Stimulated activated CD4-positive, alpha-beta T cell treated with anti-CD3 and anti-CD28 coated beads, Interleukin-15, amount 100 ng/mL, for 1 hour (primary cell): ENCODE measurements at regions not wholly inside any gene's neighbourhood (a gene's known extent, or its start where the extent isn't known, plus 50 kb on each side); places are given as distances from the start of the nearest gene placed in this dataset.

Source experiments
- DNase-seq, 2 donors: peaks; one replicate each; pipeline ENCODE4 v3.0.0-alpha.2; 2020; ENCODE audit warnings: low read depth in 1 of 2, low spot score in 1 of 2

- DNase-seq, result no peak
Measured at GRCh38 chr13:40186626-40187323, 479.7 kb downstream of the FOXO1 start.

GRCh38 chr13:40187324-40187795, 479.1 kb downstream of the FOXO1 start:
- peak in 1 of 2 donors; percentile 43 for DNase-seq

DNA sequence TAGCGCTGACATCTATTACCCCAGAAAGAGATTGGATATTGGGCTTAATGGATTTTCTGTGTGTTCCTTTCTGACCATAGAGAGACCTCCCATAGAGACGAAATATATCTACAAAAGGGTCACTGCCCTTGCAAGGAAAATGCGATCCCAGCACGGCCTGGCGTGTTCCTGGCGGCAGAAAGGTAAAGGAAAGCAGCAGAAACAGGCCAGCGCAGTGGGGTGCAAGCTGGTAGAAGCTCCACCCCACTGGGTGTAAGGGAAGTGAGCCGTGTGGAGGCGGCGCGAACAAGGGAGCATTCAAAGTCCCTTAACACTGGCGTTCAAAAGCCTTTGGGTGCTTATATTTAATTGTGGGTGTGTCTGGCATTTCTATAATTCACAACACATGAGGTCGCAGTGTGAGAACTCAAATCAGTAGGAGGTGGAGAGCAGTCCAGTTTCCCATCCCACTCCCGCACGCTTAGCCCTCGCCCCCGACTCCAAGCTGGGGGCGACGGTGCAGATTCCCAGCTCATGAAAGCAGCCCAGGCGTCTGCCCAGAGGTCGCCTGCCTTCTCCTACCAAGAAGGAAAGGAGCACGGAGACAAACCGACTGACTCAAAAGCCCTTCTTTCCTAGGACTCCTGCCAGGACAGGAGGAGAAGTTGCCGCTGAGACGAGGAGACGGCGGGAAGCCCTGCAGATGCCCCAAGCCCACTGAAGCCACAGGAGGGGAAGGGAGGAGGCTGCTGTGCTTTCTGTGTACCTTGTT, 478.4 kb downstream of the FOXO1 start:
- DNase-seq, result peak; percentile 16 to 26

- DNase-seq, result no peak
Measured at GRCh38 chr13:40189426-40189825, 477.0 kb downstream of the FOXO1 start.

- DNase-seq, result no peak
Measured at GRCh38 chr13:40189898-40190630, 476.4 kb downstream of the FOXO1 start.

GRCh38 chr13:40190641-40191100, 475.8 kb downstream of the FOXO1 start:
- peak in 1 of 2 donors; percentile 26 for DNase-seq

GRCh38 chr13:40191186-40191980, 475.1 kb downstream of the FOXO1 start:
- no peak for DNase-seq

GRCh38 chr13:40192452-40192851, 474.0 kb downstream of the FOXO1 start:
- DNase-seq, result no peak

- no peak for DNase-seq
Measured at GRCh38 chr13:40192858-40193257, 473.6 kb downstream of the FOXO1 start.

GRCh38 chr13:40193286-40194223, 472.9 kb downstream of the FOXO1 start:
- no peak for DNase-seq

DNA sequence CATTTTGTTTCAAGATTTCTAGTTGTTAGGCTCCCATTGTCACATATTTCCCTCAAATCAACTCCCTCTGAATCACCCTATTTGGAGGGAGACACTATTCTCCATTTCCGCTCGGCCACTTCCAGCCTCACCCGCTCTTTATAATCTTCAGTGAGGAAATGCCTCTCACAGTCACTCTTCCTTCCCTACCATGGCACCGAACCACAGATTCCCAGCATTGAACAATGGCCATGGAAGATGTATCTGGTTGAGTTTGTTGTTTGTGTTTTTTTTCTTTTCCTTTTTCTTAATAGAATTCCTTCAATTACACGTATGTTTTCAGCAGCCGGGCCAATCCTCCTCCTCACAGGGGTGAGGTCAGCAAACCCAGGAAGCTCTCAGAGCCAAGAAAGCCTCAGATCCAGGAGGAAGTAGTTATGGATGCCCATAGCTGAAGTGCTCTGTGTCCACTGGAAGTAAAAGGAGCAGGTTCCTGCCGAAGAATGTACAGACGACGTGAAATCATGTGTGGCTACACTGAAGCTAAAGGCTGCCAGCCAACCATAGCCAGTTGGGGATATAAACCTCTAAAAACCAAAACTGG, 472.1 kb downstream of the FOXO1 start:
- DNase-seq, result no peak

- no peak for DNase-seq
Measured at GRCh38 chr13:40197049-40197448, 469.4 kb downstream of the FOXO1 start.

DNA sequence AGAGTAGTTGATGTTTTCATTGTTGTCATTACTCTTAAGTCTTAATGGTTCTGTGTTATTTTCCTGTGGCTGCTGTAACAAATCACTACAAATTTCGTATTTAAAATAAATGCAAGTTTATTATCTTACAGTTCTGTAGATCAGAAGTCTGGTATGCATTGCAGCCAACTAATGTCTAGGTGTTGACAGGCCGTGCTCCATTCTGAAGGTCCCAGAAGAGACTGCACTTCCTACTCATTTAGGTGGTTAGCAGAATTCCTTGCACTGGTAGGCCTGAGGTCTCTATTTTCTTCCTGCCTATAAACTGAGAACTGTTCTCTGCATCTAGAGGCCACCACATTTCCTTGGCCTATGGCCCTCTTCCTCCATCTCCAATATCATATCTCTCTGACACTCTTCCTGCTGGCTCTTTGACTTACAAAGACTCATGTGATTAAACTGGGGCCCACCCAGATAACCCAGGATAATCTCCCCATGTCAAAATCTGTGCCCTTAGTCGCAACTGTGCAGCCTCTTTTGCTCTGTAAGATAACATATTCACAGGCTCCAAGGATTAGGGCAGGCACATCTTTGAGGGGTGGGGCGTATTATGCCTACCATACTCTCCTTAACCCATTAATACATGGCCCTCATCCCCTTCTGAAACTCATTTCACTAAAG, 468.4 kb downstream of the FOXO1 start:
- no peak for DNase-seq

GRCh38 chr13:40200273-40200978, 466.0 kb downstream of the FOXO1 start:
- no peak for DNase-seq

DNA sequence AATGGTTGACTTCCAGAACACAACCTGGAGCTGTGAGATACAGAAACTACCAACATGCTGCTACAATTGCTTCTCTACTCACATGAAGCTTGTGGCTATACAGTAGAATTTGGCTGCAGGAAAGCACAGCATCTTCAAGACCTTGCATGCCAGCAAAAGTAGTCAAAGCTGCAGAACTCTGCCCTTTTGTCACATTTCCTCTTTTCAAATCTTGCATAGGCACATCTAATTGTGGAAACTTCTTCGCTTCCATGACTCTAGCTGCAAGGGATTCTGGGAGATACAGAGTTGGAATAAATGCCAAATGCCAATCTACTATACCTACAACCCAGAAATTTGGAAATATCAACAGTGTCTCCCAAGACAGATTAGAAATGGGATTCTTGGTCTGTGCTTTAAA, 462.2 kb downstream of the FOXO1 start:
- no peak for DNase-seq

- no peak for DNase-seq
Measured at GRCh38 chr13:40205771-40206240, 460.6 kb downstream of the FOXO1 start.

DNA sequence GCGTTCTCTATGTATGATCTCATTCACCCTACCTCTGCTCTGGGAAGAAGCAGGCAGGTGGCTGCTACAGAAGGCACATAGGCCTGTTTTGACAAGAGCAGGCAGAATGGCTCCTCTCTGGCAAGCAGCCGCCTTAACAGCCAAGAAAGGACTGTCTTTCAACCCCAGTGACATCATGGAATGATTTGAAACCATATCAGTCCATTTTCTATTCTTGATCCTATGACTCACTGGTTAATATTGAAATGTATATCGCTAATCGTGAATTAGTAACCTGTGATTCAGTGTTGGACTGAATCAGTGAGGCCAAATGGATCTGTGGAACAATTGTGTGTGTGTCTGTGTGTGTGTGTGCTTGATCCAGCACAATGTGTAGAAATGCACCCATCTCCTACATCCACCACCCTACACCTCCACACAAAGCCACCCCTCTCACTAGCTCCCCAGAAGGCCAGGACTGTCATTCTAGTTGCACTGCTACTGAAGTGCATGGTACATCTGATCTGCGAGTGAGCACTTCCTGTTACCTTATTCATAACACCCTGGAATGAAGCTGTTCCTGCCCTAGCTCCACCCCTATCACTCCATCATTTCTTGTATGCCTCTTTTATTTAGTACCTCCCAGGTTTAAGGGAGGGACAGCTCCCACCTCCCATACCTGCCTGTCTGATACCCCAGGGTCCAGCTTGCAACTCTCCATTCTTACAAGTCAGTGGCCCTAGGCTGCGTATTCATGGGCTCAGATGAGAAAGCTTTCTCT, 460.0 kb downstream of the FOXO1 start:
- DNase-seq, result peak; percentile 13 to 22
